ENCODE measurements at regions not wholly inside any gene's neighbourhood (a gene's known extent, or its start where the extent isn't known, plus 50 kb on each side); places are given as distances from the start of the nearest gene placed in this dataset.
"Not testable (repeated sequence)": the region's sequence is repeated elsewhere in the genome, so short reads cannot be mapped to it uniquely, and the experiment has no call there.

GRCh38 chr6:109253366-109253765, 128.9 kb downstream of the CD164 start:
- DNase-seq (ENCODE audit: low read depth in 2 of 2) = no peak

DNA sequence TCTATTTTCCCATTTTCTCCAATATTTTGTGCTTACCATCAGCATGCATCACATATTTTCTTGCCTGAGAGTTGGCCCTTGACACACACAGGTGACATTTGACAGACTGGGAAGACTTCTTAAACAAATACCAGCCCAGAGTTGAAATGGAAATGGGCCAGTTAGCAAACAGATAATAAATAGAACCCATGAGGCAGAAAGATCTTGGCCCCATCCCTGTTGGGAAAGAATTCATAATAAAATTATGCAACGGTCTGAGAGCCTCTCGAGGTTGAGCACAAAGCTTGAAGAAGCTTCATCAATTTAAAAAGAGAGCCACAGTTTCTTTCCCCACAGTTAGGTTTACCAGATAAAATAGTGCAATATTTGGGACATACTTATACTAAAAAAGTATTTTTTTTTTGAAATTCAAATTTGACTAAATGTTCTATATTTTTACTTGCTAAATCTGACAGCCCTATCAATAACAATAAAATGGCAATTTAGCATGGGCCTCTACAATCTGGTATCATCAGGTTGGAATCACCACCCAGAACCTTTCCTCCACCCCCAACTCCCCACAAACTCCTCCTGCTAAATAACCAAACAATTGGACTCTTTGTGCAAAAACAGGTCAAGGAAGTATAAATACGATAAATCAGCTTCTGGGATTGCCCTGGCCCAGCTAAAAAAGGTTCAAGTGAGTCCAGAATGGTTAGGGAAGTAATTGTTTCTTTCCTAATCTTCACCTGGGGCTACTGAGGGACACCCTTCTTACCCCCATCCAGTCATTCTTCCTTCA, 129.8 kb downstream of the CD164 start:
- DNase-seq (ENCODE audit: low read depth in 2 of 2) = no peak

DNA sequence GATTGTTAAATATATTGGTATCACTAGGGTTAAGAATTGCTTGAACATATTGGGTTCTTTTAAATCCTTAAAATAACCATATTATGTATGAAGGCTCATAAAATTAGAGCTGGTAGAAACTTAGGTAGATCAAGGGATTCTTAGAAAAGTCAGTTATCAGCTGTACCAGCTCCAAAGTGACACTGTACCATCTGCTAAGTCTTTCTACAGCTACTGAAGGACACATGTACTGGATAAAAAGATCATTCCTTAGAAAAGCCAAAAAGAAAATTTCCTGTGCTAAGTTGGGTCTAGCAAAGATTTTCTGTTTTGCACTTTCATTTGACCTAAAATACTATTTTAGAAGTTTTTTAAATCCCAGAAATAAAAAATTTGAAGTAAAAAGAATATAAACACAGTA, 130.4 kb downstream of the CD164 start:
- no peak for DNase-seq (ENCODE audit: low read depth in 2 of 2)

DNA sequence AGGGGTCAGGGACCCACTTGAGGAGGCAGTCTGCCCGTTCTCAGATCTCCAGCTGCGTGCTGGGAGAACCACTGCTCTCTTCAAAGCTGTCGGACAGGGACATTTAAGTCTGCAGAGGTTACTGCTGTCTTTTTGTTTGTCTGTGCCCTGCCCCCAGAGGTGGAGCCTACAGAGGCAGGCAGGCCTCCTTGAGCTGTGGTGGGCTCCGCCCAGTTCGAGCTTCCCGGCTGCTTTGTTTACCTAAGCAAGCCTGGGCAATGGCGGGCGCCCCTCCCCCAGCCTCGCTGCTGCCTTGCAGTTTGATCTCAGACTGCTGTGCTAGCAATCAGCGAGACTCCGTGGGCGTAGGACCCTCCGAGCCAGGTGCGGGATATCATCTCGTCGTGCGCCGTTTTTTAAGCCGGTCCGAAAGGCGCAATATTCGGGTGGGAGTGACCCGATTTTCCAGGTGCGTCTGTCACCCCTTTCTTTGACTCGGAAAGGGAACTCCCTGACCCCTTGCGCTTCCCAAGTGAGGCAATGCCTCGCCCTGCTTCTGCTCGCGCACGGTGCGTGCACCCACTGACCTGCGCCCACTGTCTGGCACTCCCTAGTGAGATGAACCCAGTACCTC, 131.6 kb downstream of the CD164 start:
- not testable (repeated sequence) for DNase-seq (ENCODE audit: low read depth in 2 of 2)

GRCh38 chr6:109243863-109244825, 138.1 kb downstream of the CD164 start:
- no peak for DNase-seq (ENCODE audit: low read depth in 2 of 2)

DNA sequence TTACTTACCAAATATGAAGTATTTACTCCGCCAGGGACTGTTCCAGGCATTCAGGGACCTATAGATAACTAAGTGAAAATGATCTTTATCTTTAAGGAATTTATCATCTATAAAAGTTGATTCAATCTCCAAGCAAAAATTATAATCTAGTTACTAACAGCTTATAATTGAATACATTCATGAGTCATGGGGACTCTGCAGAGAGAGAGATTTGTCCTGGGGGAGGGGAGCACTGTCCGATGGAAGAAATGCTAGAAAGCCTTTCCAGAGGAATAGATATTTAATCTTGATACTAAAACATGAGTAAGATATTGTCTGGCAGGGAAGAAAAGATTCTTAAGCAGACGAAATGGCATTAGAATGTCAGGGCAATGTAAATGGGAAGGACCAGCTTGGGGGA, 139.3 kb downstream of the CD164 start:
- DNase-seq (ENCODE audit: low read depth in 2 of 2) = no peak

DNA sequence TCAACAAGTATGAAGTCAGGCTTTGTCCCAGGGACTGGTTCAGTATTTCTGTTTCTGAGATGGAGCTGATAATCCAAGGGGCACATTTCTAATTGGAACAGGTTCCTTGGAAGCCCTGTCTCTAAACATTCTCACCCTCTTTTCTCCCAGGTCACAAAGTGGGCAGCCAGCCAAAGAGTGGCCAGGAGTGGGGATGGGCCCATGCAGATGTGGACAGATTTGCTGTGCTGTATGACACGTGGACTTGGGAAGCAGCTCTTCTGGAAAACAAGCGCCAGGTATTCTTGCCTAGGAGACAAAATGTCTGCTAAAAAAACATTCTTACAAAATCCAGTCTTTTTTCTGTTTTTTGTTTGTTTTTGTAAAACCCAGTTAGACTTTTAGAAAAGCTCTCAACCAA, 140.2 kb downstream of the CD164 start:
- no peak for DNase-seq (ENCODE audit: low read depth in 2 of 2)

GRCh38 chr6:109241199-109241598, 141.1 kb downstream of the CD164 start:
- DNase-seq (ENCODE audit: low read depth in 2 of 2) = no peak

DNA sequence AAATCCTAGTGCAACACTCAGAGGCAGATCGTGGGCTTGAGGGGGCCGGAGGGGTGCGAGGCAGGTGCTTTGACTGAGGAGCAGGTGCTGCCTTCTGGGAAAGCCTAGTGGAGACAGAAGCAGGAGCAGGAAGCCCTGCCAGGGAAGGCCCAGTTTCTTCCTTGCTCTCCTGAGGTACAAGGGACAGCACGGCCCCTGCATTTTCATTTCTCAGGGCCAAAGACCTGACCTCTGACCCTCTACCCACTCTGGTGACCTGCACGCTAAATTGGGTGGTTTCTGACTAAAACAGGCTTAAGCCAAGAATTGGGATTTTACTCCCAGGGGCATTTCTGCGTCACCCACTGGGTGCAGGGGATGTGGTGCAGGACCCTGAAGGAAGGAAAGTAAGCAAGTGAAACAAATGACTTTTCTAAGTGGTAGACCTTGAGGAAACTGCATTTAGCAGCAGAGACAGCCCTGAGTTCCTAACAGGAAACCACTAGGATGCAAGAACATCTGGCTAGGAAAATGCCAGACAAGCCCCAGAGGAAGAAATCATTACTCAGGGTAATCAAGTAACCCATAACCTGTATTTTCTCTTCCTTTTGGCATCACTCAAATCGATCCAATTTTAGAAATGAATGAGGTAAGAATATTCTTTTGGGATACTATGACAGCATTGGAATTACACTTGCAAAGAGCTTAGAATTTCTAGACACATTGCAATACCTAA, 141.7 kb downstream of the CD164 start:
- DNase-seq (ENCODE audit: low read depth in 2 of 2) = no peak

DNA sequence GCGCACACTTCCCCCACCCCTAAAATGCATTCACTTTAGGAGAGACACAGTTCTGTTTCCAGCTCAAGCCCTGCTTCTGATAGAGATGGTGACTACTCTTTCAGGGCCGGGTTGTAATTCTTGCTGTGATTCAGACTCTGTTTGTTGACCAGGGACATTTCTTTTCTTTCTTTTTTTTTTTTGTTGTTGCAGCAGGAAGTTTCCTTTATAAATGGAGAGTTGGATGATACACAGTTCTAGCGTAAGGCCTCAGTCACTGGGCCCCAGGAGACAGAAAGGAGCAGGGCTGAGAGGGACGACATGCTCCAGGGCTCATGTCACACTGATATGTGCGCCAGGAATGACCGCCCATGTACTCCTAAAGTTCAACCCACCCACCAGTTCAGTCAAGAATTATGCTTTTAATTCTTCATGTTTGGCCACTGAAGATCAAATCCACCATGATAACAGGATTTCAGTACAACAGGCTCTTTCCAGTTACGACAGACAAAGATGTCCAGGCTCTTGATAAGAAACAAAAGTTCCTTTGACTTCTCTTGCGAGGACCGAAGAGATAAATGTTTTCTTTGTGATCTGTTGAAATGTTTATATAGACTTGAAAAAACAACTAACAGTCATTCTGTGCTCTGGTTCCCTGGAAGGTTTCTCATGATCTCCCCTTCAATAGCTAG, 142.5 kb downstream of the CD164 start:
- DNase-seq (ENCODE audit: low read depth in 2 of 2) = no peak

GRCh38 chr6:109239160-109239559, 143.1 kb downstream of the CD164 start:
- no peak for DNase-seq (ENCODE audit: low read depth in 2 of 2)

- no peak for DNase-seq (ENCODE audit: low read depth in 2 of 2)
Observed at GRCh38 chr6:109238396-109238795, 143.1 kb downstream of the CEP57L1 start.

DNA sequence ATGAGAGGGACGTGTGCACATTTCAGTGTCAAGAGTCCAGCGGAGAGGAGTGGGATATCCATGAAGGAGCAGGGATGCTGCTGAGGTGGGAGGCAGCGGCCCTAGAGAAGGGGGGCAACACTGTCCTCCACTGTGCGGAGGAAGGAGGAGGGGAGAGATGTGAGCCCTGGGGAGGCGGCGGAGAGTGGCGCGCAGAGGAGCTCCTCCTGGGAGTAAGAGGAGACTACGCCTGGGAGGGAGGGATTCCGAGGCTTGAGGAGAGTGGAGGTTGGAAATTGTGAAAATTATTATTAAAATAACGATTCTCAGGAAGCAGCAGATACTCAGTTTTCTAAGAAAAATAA, 142.7 kb downstream of the CEP57L1 start:
- DNase-seq (ENCODE audit: low read depth in 2 of 2) = no peak

- DNase-seq (ENCODE audit: low read depth in 2 of 2) = no peak
Observed at GRCh38 chr6:109237077-109237985, 142.0 kb downstream of the CEP57L1 start.

- no peak for DNase-seq (ENCODE audit: low read depth in 2 of 2)
Observed at GRCh38 chr6:109236115-109237076, 141.1 kb downstream of the CEP57L1 start.

DNA sequence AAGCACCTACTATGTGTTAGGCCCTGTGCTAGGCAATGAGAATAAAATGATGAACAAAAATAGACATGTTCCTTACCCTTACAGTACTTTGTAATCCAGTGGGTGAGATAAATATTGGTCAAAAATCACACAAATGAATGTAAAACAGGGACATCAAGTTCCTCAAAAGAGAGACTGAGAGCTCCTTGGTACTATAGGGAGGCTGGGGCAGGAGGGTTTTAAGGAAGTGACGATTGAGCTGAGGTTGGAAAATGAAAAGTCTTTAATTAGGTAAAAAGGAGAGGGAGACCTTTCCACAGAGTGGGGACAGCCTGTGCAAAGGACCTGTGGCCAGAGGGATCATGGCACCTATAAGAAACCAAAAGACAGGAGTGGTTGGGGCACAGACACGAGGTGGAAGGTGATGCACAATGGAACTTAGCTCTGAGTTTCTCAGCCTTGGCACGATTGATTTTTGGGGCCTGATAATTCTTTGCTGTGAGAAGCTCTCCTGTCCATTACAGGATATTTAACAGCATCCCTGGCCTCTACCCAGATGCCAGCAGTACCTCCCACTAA, 140.3 kb downstream of the CEP57L1 start:
- no peak for DNase-seq (ENCODE audit: low read depth in 2 of 2)

DNA sequence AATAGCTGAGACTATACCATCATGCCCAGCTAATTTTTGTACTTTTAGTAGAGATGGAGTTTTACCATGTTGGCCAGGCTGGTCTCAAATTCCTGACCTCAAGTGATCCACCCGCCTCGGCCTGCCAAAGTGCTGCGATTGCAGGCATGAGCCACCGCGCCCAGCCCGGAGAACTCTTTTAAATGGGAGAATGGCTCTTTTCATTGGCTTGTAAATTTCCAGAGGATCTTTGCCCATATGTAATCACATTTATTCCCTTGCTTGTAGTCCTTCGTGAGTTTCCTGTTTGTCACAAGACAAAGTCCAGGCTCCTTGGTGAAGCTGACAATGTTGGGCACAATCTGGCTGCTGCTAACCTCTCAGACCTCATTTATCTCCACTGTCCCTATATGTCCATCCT, 135.1 kb downstream of the CEP57L1 start:
- no peak for DNase-seq (ENCODE audit: low read depth in 2 of 2)

DNA sequence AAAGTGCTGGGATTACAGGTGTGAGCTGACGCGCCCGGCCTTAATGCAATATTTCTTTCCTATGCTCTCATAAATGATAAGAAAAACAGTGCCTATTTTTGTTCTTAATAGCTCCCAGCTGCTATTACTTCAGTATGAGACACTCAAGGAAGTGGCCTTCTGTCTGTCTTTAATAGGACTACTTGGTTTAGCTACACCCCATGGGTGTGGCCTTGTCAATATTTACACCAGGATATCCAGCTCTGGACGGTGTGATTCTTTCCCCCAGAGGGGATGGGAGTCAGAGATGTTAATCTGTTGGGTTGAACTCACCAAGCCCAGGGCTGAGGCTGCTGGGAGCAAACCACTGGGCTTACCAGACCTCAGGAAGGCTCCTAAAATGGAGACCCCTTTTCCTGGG, 134.2 kb downstream of the CEP57L1 start:
- no peak for DNase-seq (ENCODE audit: low read depth in 2 of 2)

DNA sequence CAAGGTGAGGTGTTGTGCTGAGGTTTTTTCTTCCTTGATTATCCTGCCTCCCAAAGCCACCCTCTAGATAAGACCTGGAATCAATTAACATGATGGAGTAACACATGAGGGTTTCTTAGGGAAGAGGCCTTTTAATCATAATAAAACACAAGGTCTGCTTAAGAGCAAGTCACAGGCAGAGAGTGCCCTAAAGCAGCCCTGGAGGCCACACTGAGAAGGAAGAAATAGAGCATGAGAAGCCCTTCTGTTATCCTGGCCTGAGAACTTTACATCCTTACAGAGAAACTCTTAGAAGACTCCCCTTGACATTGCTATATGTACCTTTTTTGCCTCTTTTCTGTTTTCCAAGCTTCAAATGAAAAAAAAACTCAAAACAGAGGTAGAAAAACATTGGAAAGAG, 132.3 kb downstream of the CEP57L1 start:
- DNase-seq (ENCODE audit: low read depth in 2 of 2) = no peak

Measured in stimulated activated CD4-positive, alpha-beta T cell treated with anti-CD3 and anti-CD28 coated beads, Interleukin-4, amount 100 ng/mL, for 48 hours (primary cell).